ENCODE measurements at regions not wholly inside any gene's neighbourhood (a gene's known extent, or its start where the extent isn't known, plus 50 kb on each side); places are given as distances from the start of the nearest gene placed in this dataset.
A peak's percentile ranks its signal among the peaks of the same experiment; 100 is the strongest.

GRCh38 chr4:136281889-136282288 is 1250.4 kb downstream of the PCDH18 start:
- no peak for DNase-seq (ENCODE audit: low spot score)

DNA sequence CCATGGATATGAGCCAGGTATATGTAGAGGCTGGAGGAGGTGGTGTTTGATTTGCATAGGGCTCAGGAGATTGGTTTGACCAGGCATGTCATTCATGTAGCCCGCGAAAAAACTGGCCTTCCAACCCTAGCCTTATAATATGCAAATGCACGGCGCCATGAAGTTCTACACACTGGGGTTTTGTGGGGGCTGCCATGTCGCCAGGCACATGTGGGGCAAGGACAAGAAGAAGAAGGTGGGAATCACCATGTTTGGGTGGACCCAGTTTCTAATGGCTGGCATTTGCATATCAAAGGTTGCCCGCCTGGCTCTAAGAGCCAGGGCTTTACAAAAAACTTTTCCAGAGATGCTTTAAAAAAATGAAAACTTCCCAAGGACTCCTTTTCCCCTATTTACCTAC is 1251.0 kb downstream of the PCDH18 start:
- DNase-seq (ENCODE audit: low spot score): no peak

DNA sequence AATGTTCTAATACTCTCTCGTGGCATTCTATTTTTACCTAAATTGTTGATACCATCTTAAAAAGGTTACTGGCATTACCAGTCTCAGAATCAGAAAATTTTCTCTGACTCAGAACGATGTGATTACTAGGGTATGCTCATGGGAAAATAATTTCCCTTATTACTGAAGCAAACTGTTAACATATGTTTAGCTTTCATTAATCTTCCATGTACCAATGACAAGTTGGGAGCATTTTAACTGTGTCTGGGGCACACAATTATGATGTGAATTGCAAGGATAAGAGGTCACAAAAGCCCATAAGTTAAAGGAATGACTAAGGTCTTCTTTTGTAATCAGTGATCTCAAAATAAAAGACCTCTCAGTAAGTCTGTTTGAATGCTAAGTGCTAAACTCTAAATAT is 1254.6 kb downstream of the PCDH18 start:
- DNase-seq (ENCODE audit: low spot score): no peak

GRCh38 chr4:136246876-136247275 is 1285.4 kb downstream of the PCDH18 start:
- DNase-seq (ENCODE audit: low spot score): no peak

- DNase-seq (ENCODE audit: low spot score): no peak
Observed at GRCh38 chr4:136241221-136241986, 1290.9 kb downstream of the PCDH18 start.

GRCh38 chr4:136227315-136227714 is 1305.0 kb downstream of the PCDH18 start:
- DNase-seq (ENCODE audit: low spot score): no peak

- no peak for DNase-seq (ENCODE audit: low spot score)
Observed at GRCh38 chr4:136219592-136220125, 1312.6 kb downstream of the PCDH18 start.

GRCh38 chr4:136203199-136203598 is 1329.1 kb downstream of the PCDH18 start:
- no peak for DNase-seq (ENCODE audit: low spot score)

GRCh38 chr4:136198358-136198757 is 1333.9 kb downstream of the PCDH18 start:
- DNase-seq (ENCODE audit: low spot score): no peak

GRCh38 chr4:136194962-136195361 is 1337.3 kb downstream of the PCDH18 start:
- no peak for DNase-seq (ENCODE audit: low spot score)

GRCh38 chr4:136186650-136187049 is 1345.6 kb downstream of the PCDH18 start:
- DNase-seq (ENCODE audit: low spot score): no peak

GRCh38 chr4:136183513-136183912 is 1348.8 kb downstream of the PCDH18 start:
- no peak for DNase-seq (ENCODE audit: low spot score)

GRCh38 chr4:136156947-136157346 is 1375.3 kb downstream of the PCDH18 start:
- no peak for DNase-seq (ENCODE audit: low spot score)

DNA sequence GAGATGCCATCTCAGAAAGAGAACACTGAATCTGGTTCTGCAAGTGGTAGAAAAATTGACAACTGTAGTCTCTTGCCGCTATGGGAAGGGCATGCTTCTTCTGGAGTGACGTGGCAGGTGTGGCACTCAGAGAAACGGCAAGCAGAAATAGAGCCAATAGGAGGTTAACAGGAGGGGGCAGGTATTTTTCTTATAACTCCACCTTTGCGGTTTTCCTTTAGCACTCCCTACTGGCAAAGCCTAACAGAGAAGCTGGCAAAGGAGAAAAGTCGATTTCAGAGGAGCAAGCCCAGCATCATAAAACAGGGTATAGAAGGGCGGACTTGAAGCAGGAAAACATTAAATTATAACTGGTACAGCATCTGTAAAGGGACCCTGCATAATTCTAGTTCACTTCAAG is 1382.2 kb downstream of the PCDH18 start:
- no peak for DNase-seq (ENCODE audit: low spot score)

- no peak for DNase-seq (ENCODE audit: low spot score)
Observed at GRCh38 chr4:136136601-136137000, 1395.7 kb downstream of the PCDH18 start.

DNA sequence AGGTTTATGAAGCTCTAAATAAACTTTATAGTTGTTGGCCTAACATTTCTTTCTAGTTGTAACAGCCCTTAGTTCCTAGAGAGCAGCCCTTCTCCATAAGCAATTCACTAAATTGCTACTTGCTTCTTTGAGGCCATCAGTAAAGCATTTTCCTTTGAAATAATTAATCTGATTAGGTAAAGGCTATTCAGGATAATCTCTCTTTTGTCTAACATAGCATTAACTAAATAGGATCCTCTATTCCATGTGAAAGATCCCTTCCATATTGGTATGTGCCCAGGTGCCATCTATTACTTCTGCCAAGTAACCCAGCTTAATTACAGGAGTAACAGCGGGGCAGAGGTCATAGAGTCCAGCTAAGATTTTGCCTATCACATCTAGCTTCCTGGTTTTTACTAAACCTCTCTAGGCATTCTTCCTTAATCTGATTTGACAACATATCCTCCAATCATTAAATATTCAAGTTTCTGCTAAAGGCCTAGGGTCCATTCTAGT is 1408.0 kb downstream of the PCDH18 start:
- no peak for DNase-seq (ENCODE audit: low spot score)

DNA sequence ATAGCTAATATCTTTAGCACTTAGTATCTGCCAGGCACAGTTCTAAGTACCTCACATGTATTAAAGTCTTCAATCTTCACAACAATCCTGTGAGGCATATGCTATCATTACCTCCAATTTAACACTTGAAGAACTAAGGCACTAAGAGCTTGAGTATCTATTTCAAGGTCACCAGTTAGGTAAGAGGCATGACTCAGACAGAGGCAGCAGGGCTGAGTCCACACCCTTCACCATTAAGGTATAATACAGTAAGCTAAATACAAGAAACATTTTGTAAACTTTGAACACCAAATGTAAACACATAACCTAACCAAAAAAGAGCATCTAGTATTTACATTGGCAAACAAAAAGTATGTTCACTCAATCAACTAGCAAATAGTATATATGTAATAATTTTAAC is 1410.9 kb downstream of the PCDH18 start:
- no peak for DNase-seq (ENCODE audit: low spot score)

- DNase-seq (ENCODE audit: low spot score): no peak
Observed at GRCh38 chr4:136113921-136114320, 1418.4 kb downstream of the PCDH18 start.

DNA sequence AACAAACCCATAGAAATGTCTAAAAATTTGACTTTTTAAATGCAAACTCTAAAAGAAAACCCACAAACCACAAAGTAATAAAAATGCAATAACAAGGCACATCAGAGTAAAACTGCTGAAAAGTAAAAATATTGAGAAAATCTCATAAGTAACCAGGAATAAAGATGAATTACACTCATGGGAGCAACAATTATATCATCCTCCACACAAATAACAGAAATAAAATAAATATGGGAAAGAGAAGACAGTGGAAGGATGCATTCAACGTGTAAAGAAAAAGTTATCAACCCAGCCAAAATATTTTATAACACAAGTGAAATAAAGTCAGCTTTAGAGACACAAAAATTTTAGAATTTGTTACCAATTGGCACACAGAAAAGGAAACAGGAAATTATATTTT is 1420.2 kb downstream of the PCDH18 start:
- no peak for DNase-seq (ENCODE audit: low spot score)

- DNase-seq (ENCODE audit: low spot score): no peak
Observed at GRCh38 chr4:136106753-136107152, 1425.5 kb downstream of the PCDH18 start.

DNA sequence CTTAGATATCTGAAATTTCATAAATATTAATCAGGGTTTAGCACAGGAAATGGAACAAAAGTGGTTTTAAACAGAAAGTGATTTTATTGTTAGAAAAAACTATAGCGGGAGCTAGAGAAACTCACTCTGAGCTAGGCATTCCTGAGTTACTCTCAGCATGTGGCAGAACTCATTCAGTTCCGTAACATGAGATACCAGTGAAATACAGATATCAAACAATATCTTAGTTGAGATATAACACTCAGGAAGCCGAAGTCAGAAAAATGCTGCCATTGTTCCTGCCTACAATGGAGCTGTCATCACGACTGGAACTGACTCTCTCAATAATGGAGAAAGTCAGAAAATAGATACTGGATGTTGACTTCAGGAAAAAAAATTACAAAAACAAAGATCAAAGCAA is 1428.7 kb downstream of the PCDH18 start:
- DNase-seq (ENCODE audit: low spot score): peak; percentile 3

DNA sequence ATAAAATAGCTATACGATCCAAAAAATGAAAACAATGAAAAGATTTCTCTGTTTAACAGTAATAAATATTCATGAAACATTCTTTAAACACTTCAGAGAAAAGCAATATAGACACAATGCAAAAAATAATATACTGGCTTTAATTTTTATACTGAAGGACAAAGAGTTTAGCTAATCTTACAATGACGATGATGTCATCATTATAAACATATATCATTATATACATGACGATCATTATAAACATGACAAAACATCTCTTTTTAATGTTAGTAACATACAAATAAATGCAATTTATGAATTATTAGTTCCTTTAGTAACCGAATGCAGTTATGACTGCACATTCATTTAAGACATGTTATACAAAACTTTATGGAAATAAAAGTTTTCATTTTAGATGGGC is 1434.6 kb downstream of the PCDH18 start:
- DNase-seq (ENCODE audit: low spot score): no peak

- DNase-seq (ENCODE audit: low spot score): no peak
Observed at GRCh38 chr4:136088211-136088867, 1444.0 kb downstream of the PCDH18 start.

Data from putamen (tissue), 1 donor.